AG09309 (cell line): ENCODE measurements at regions not wholly inside any gene's neighbourhood (a gene's known extent, or its start where the extent isn't known, plus 50 kb on each side); places are given as distances from the start of the nearest gene placed in this dataset.

Source experiments
- DNase-seq: peaks from one replicate; pipeline ENCODE4 v3.0.0-alpha.2; 2010; ENCODE audit warnings: low read depth
- H3K4me3 ChIP-seq: 2 replicates; pipeline ENCODE4 v1.5.1; 2011; ENCODE audit warnings: mild to moderate bottlenecking, low read depth, low read length, moderate library complexity; ENCODE audit not compliant: control insufficient read depth
- CTCF ChIP-seq: IDR thresholded peaks from 2 replicates; pipeline ENCODE4 v1.5.1; 2011; ENCODE audit warnings: mild to moderate bottlenecking, low read depth, low read length, inconsistent platforms; ENCODE audit not compliant: insufficient read depth, control insufficient read depth; ENCODE audit errors: missing control alignments

GRCh38 chr3:191961529-191961928 is 500.6 kb downstream of the PYDC2 start:
- TF ChIP-seq CTCF = no peak
- DNase-seq = no peak
- no peak overlapping the region for H3K4me3 ChIP-seq

- H3K4me3 ChIP-seq = no peak overlapping the region
- no peak for TF ChIP-seq CTCF
- no peak for DNase-seq
Observed at GRCh38 chr3:191962324-191962723, 501.4 kb downstream of the PYDC2 start.

- no peak for TF ChIP-seq CTCF
- no peak for DNase-seq
- no peak overlapping the region for H3K4me3 ChIP-seq
Observed at GRCh38 chr3:191963182-191963581, 502.2 kb downstream of the PYDC2 start.

GRCh38 chr3:191966556-191966955 is 505.6 kb downstream of the PYDC2 start:
- no peak for TF ChIP-seq CTCF
- H3K4me3 ChIP-seq = no peak overlapping the region
- no peak for DNase-seq

- TF ChIP-seq CTCF = no peak
- no peak overlapping the region for H3K4me3 ChIP-seq
- no peak for DNase-seq
Observed at GRCh38 chr3:191968299-191968698, 507.3 kb downstream of the PYDC2 start.

- no peak for TF ChIP-seq CTCF
- DNase-seq = no peak
- H3K4me3 ChIP-seq = no peak overlapping the region
Observed at GRCh38 chr3:191972714-191973398, 511.9 kb downstream of the PYDC2 start.
